H1 (cell line): ENCODE measurements at regions not wholly inside any gene's neighbourhood (a gene's known extent, or its start where the extent isn't known, plus 50 kb on each side); places are given as distances from the start of the nearest gene placed in this dataset.
"Not testable (repeated sequence)": the region's sequence is repeated elsewhere in the genome, so short reads cannot be mapped to it uniquely, and the experiment has no call there.

ENCODE experiments used
- CTCF ChIA-PET: fragments of 300-600 bp; sonication (Branson Sonifier 250); formaldehyde crosslinking; loops from one replicate; lab custom pipeline; 2021; ENCODE audit not compliant: partially characterized antibody; lab: Charles Lee
- POLR2A ChIA-PET: fragments of 300-600 bp; sonication (Branson Sonifier 250); formaldehyde crosslinking; loops from one replicate; lab custom pipeline; 2021; ENCODE audit warnings: inconsistent platforms; ENCODE audit not compliant: partially characterized antibody; lab: Charles Lee
- DNase-seq, 2 experiments: peaks; one replicate each; pipeline versions ENCODE4 v3.0.0 to v3.0.0-alpha.2; 2010 to 2022; ENCODE audit warnings: low spot score in 2 of 2, low read depth in 1 of 2, mixed read lengths in 1 of 2
- FAIRE-seq: peaks from 2 replicates; lab custom pipeline; 2011; peaks lifted over from hg19 to GRCh38; lab: Jason Lieb, UNC
- H2AFZ ChIP-seq: 2 replicates; pipeline ENCODE4 v1.8.1; 2012; ENCODE audit warnings: low read length, inconsistent platforms
- H2AK5ac ChIP-seq: 2 replicates; pipeline ENCODE4 v1.6.1; 2013; ENCODE audit warnings: low read depth, low read length
- H2BK120ac ChIP-seq: replicated peaks from 2 replicates; pipeline ENCODE3; 2013; ENCODE audit warnings: low read depth, low read length, inconsistent platforms
- H2BK12ac ChIP-seq: 2 replicates; pipeline ENCODE4 v1.6.1; 2013; ENCODE audit warnings: low read depth, low read length
- H2BK15ac ChIP-seq: 2 replicates; pipeline ENCODE4 v1.6.1; 2013; ENCODE audit warnings: low read length
- H2BK20ac ChIP-seq: 2 replicates; pipeline ENCODE4 v1.6.1; 2013; ENCODE audit warnings: low read length
- H2BK5ac ChIP-seq: 2 replicates; pipeline ENCODE4 v1.6.1; 2013; ENCODE audit warnings: low read depth, low read length
- H3K14ac ChIP-seq: 2 replicates; pipeline ENCODE4 v1.6.1; 2013; ENCODE audit warnings: inconsistent platforms; ENCODE audit not compliant: insufficient read length
- H3K18ac ChIP-seq: 2 replicates; pipeline ENCODE4 v1.6.1; 2013; ENCODE audit warnings: low read length; ENCODE audit errors: extremely low read depth
- H3K23ac ChIP-seq: 2 replicates; pipeline ENCODE4 v1.6.1; 2013; ENCODE audit warnings: inconsistent platforms; ENCODE audit not compliant: insufficient read length
- H3K23me2 ChIP-seq: 2 replicates; pipeline ENCODE4 v1.6.1; 2013; ENCODE audit warnings: low read depth, low read length
- H3K27ac ChIP-seq: 2 replicates; pipeline ENCODE4 v1.6.1; 2011; ENCODE audit warnings: low read depth, low read length, inconsistent platforms
- H3K27me3 ChIP-seq, 4 experiments: replicated peaks in 1 of 4; 1 replicate in 1 of 4; 2 replicates in 3 of 4; pipeline versions ENCODE4 v1.6.1 to v1.8.1; 2011 to 2013; ENCODE audit warnings: low read length in 3 of 4, mild to moderate bottlenecking in 3 of 4, inconsistent platforms in 2 of 4, mixed read lengths in 2 of 4, moderate library complexity in 1 of 4; ENCODE audit not compliant: control insufficient read depth in 3 of 4, insufficient read depth in 3 of 4; ENCODE audit errors: extremely low read depth in 1 of 4
- H3K36me3 ChIP-seq, 4 experiments: 2 replicates each; pipeline versions ENCODE4 v1.6.1 to v1.8.1; 2011 to 2013; ENCODE audit warnings: mild to moderate bottlenecking in 4 of 4, low read length in 3 of 4, moderate library complexity in 2 of 4, control low read depth in 1 of 4, inconsistent platforms in 1 of 4; ENCODE audit not compliant: insufficient read depth in 4 of 4, control insufficient read depth in 2 of 4
- H3K4ac ChIP-seq: replicated peaks from 2 replicates; pipeline ENCODE3; 2013; ENCODE audit warnings: low read length, low read depth, mixed read lengths, inconsistent platforms; ENCODE audit not compliant: insufficient read length
- H3K4me1 ChIP-seq, 4 experiments: replicated peaks in 1 of 4; 1 replicate in 1 of 4; 2 replicates in 3 of 4; pipeline versions ENCODE4 v1.6.1 to v1.8.1; 2011 to 2013; ENCODE audit warnings: low read length in 3 of 4, inconsistent platforms in 2 of 4, mixed read lengths in 1 of 4; ENCODE audit not compliant: insufficient read depth in 4 of 4, control insufficient read depth in 3 of 4
- H3K4me2 ChIP-seq, 2 experiments: 2 replicates each; pipeline versions ENCODE4 v1.6.1 to v1.8.1; 2011 to 2013; ENCODE audit warnings: low read depth in 2 of 2, low read length in 2 of 2, control low read depth in 1 of 2, inconsistent platforms in 1 of 2, mild to moderate bottlenecking in 1 of 2; ENCODE audit not compliant: insufficient read depth in 1 of 2
- H3K4me3 ChIP-seq, 4 experiments: fragments of 200-600, 300-600 bp in 1 of 4; sonication (generic), shearing (Covaris generic), sonication (Bioruptor Twin) in 1 of 4; 2 replicates each; pipeline versions ENCODE4 v1.5.1 to v1.8.1; 2011 to 2016; ENCODE audit warnings: low read length in 4 of 4, low read depth in 3 of 4, control low read depth in 2 of 4, inconsistent platforms in 2 of 4, mild to moderate bottlenecking in 2 of 4, mixed read lengths in 1 of 4, moderate library complexity in 1 of 4; ENCODE audit not compliant: insufficient read depth in 2 of 4; ENCODE audit errors: extremely low read depth in 1 of 4
- H3K56ac ChIP-seq: replicated peaks from 2 replicates; pipeline ENCODE3; 2013; ENCODE audit warnings: low read depth, mild to moderate bottlenecking, mixed read lengths, low read length, inconsistent platforms; ENCODE audit not compliant: insufficient read length
- H3K79me1 ChIP-seq: 2 replicates; pipeline ENCODE4 v1.6.1; 2013; ENCODE audit warnings: low read depth, low read length, control low read depth
- H3K79me2 ChIP-seq, 2 experiments: 2 replicates each; pipeline versions ENCODE4 v1.6.1 to v1.8.1; 2012 to 2013; ENCODE audit warnings: low read length in 2 of 2, mild to moderate bottlenecking in 2 of 2, inconsistent platforms in 1 of 2; ENCODE audit not compliant: insufficient read depth in 2 of 2, control insufficient read depth in 1 of 2
- H3K9ac ChIP-seq, 4 experiments: replicated peaks in 1 of 4; 1 replicate in 1 of 4; 2 replicates in 3 of 4; pipeline versions ENCODE4 v1.6.1 to v1.8.1; 2011 to 2013; ENCODE audit warnings: low read depth in 3 of 4, low read length in 3 of 4, control low read depth in 2 of 4, mild to moderate bottlenecking in 2 of 4, moderate library complexity in 2 of 4, inconsistent platforms in 1 of 4; ENCODE audit errors: extremely low read depth in 1 of 4
- H3K9me3 ChIP-seq, 2 experiments: 2 replicates each; pipeline versions ENCODE4 v1.6.1 to v1.8.1; 2012 to 2013; ENCODE audit warnings: mild to moderate bottlenecking in 2 of 2, moderate library complexity in 2 of 2, control low read depth in 1 of 2, inconsistent platforms in 1 of 2, low read depth in 1 of 2, low read length in 1 of 2, mixed read lengths in 1 of 2; ENCODE audit not compliant: insufficient read depth in 2 of 2
- H4K20me1 ChIP-seq, 2 experiments: replicated peaks in 1 of 2; 2 replicates each; pipeline versions ENCODE3 to v1.8.1; 2011 to 2013; ENCODE audit warnings: inconsistent platforms in 2 of 2, low read length in 2 of 2, mild to moderate bottlenecking in 1 of 2; ENCODE audit not compliant: insufficient read depth in 2 of 2, control insufficient read depth in 1 of 2
- H4K5ac ChIP-seq: 2 replicates; pipeline ENCODE4 v1.6.1; 2013; ENCODE audit warnings: low read length, low read depth, mixed read lengths, inconsistent platforms; ENCODE audit not compliant: insufficient read length
- H4K8ac ChIP-seq: 2 replicates; pipeline ENCODE4 v1.8.0; 2013; ENCODE audit warnings: mild to moderate bottlenecking, moderate library complexity, low read length, inconsistent platforms; ENCODE audit not compliant: insufficient read depth; ENCODE audit errors: extremely low read depth
- H4K91ac ChIP-seq: replicated peaks from 2 replicates; pipeline ENCODE3; 2013; ENCODE audit warnings: low read length, mixed read lengths, inconsistent platforms; ENCODE audit not compliant: insufficient read length
- WGBS, 2 experiments: shearing (Covaris generic) in 1 of 2; methylation state at CpG; one replicate each; pipeline versions ENCODE4 v1.1.6 to v1.1.7; 2013 to 2015; ENCODE audit warnings: low lambda C conversion rate in 2 of 2, mixed read lengths in 2 of 2, inconsistent platforms in 1 of 2, low coverage in 1 of 2, missing lambda C conversion rate in 1 of 2; ENCODE audit not compliant: insufficient replicate concordance in 2 of 2, insufficient coverage in 1 of 2, insufficient read length in 1 of 2; ENCODE audit errors: extremely low coverage in 1 of 2, missing lambda C conversion rate in 1 of 2; 5-methylcytosine and 5-hydroxymethylcytosine counted together

GRCh38 chr13:73805326-73805958, 328.8 kb downstream of the KLF12 start:
- CTCF ChIA-PET: not testable (repeated sequence)

More at GRCh38 chr13:73805326-73805958, 328.8 kb downstream of the KLF12 start:
- H3K56ac ChIP-seq, H3K9ac ChIP-seq, H3K79me1 ChIP-seq, H2AFZ ChIP-seq, H3K4me2 ChIP-seq, H3K4ac ChIP-seq, H3K18ac ChIP-seq, H3K23me2 ChIP-seq, H3K9me3 ChIP-seq, POLR2A ChIA-PET, H3K4me1 ChIP-seq, H3K4me3 ChIP-seq, H3K27me3 ChIP-seq, H4K91ac ChIP-seq, DNase-seq, H2BK5ac ChIP-seq, FAIRE-seq, H3K14ac ChIP-seq, H2BK20ac ChIP-seq, H2BK12ac ChIP-seq, H4K20me1 ChIP-seq, H3K36me3 ChIP-seq, H2BK120ac ChIP-seq, H3K79me2 ChIP-seq, H2BK15ac ChIP-seq, H3K23ac ChIP-seq, H2AK5ac ChIP-seq, H4K8ac ChIP-seq, H3K27ac ChIP-seq, H4K5ac ChIP-seq: not testable (repeated sequence)
- 92% methylated on average over 6 of the region's 6 CpGs; no CpG with 5 or more reads in 1 of the 2 experiments for WGBS, 2 experiments
